ENCODE measurements at regions not wholly inside any gene's neighbourhood (a gene's known extent, or its start where the extent isn't known, plus 50 kb on each side); places are given as distances from the start of the nearest gene placed in this dataset.
"Not testable (repeated sequence)": the region's sequence is repeated elsewhere in the genome, so short reads cannot be mapped to it uniquely, and the experiment has no call there.

GRCh38 chr4:27787195-27787594 is 926.6 kb downstream of the STIM2 start:
- DNase-seq (ENCODE audit: insufficient read length) (no peak), FAIRE-seq (no peak)
- TF ChIP-seq POLR2A (IDR thresholded peaks at IDR 0.05; ENCODE audit: low read depth, low read length), result no peak

- DNase-seq (ENCODE audit: insufficient read length) (no peak), FAIRE-seq (no peak)
- no peak for TF ChIP-seq TAF1 (IDR thresholded peaks at IDR 0.05; ENCODE audit: borderline replicate concordance, low read depth, low read length)
These were observed 929.1 kb downstream of the STIM2 start for GRCh38 chr4:27789773-27790172.

GRCh38 chr4:27790911-27791310 is 930.3 kb downstream of the STIM2 start:
- TF ChIP-seq TAF1 (IDR thresholded peaks at IDR 0.05; ENCODE audit: borderline replicate concordance, low read depth, low read length), result no peak
- no peak for TF ChIP-seq POLR2A (IDR thresholded peaks at IDR 0.05; ENCODE audit: low read depth, low read length)
- no peak for TF ChIP-seq POLR2AphosphoS5 (IDR thresholded peaks at IDR 0.05; ENCODE audit: low read depth, low read length)
- no peak for FAIRE-seq

GRCh38 chr4:27791640-27792039 is 931.0 kb downstream of the STIM2 start:
- DNase-seq (ENCODE audit: insufficient read length) (no peak), FAIRE-seq (no peak)
- TF ChIP-seq POLR2A (IDR thresholded peaks at IDR 0.05; ENCODE audit: low read depth, low read length) (no peak), TAF1 (IDR thresholded peaks at IDR 0.05; ENCODE audit: borderline replicate concordance, low read depth, low read length) (no peak), POLR2AphosphoS5 (IDR thresholded peaks at IDR 0.05; ENCODE audit: low read depth, low read length) (no peak)

More at GRCh38 chr4:27790911-27791310, 930.3 kb downstream of the STIM2 start:
- no peak for DNase-seq (ENCODE audit: insufficient read length)

GRCh38 chr4:27807207-27807606 is 946.6 kb downstream of the STIM2 start:
- no peak for TF ChIP-seq POLR2A (IDR thresholded peaks at IDR 0.05; ENCODE audit: low read depth, low read length)
- TF ChIP-seq POLR2AphosphoS5 (IDR thresholded peaks at IDR 0.05; ENCODE audit: low read depth, low read length), result no peak
- TF ChIP-seq TAF1 (IDR thresholded peaks at IDR 0.05; ENCODE audit: borderline replicate concordance, low read depth, low read length), result no peak
- DNase-seq (ENCODE audit: insufficient read length), result no peak
- FAIRE-seq, result no peak

GRCh38 chr4:27811948-27812347 is 951.3 kb downstream of the STIM2 start:
- FAIRE-seq (no peak), DNase-seq (ENCODE audit: insufficient read length) (no peak)
- TF ChIP-seq POLR2AphosphoS5 (IDR thresholded peaks at IDR 0.05; ENCODE audit: low read depth, low read length) (no peak), POLR2A (IDR thresholded peaks at IDR 0.05; ENCODE audit: low read depth, low read length) (no peak), TAF1 (IDR thresholded peaks at IDR 0.05; ENCODE audit: borderline replicate concordance, low read depth, low read length) (no peak)

- not testable (repeated sequence) for DNase-seq (ENCODE audit: insufficient read length); FAIRE-seq
These were observed 952.6 kb downstream of the STIM2 start for GRCh38 chr4:27813226-27813625.

- DNase-seq (ENCODE audit: insufficient read length); FAIRE-seq: not testable (repeated sequence)
These were observed 953.2 kb downstream of the STIM2 start for GRCh38 chr4:27813699-27814425.

- FAIRE-seq (no peak), DNase-seq (ENCODE audit: insufficient read length) (no peak)
- TF ChIP-seq POLR2AphosphoS5 (IDR thresholded peaks at IDR 0.05; ENCODE audit: low read depth, low read length), result no peak
These were observed 958.6 kb downstream of the STIM2 start for GRCh38 chr4:27819246-27819645.

GRCh38 chr4:27828843-27829242 is 968.2 kb downstream of the STIM2 start:
- DNase-seq (ENCODE audit: insufficient read length) (no peak), FAIRE-seq (no peak)

GRCh38 chr4:27830251-27830650 is 969.6 kb downstream of the STIM2 start:
- no peak for FAIRE-seq
- DNase-seq (ENCODE audit: insufficient read length), result no peak
- TF ChIP-seq TAF1 (IDR thresholded peaks at IDR 0.05; ENCODE audit: borderline replicate concordance, low read depth, low read length), result no peak
- no peak for TF ChIP-seq POLR2A (IDR thresholded peaks at IDR 0.05; ENCODE audit: low read depth, low read length)
- TF ChIP-seq POLR2AphosphoS5 (IDR thresholded peaks at IDR 0.05; ENCODE audit: low read depth, low read length), result no peak

More at GRCh38 chr4:27828843-27829242, 968.2 kb downstream of the STIM2 start:
- TF ChIP-seq TAF1 (IDR thresholded peaks at IDR 0.05; ENCODE audit: borderline replicate concordance, low read depth, low read length) (no peak), POLR2AphosphoS5 (IDR thresholded peaks at IDR 0.05; ENCODE audit: low read depth, low read length) (no peak), POLR2A (IDR thresholded peaks at IDR 0.05; ENCODE audit: low read depth, low read length) (no peak)

- DNase-seq (ENCODE audit: insufficient read length) (no peak), FAIRE-seq (no peak)
- TF ChIP-seq POLR2AphosphoS5 (IDR thresholded peaks at IDR 0.05; ENCODE audit: low read depth, low read length) (no peak), TAF1 (IDR thresholded peaks at IDR 0.05; ENCODE audit: borderline replicate concordance, low read depth, low read length) (no peak), POLR2A (IDR thresholded peaks at IDR 0.05; ENCODE audit: low read depth, low read length) (no peak)
These were observed 975.2 kb downstream of the STIM2 start for GRCh38 chr4:27835851-27836250.

GRCh38 chr4:27836523-27836922 is 975.9 kb downstream of the STIM2 start:
- FAIRE-seq (no peak), DNase-seq (ENCODE audit: insufficient read length) (no peak)

More at GRCh38 chr4:27836523-27836922, 975.9 kb downstream of the STIM2 start:
- TF ChIP-seq TAF1 (IDR thresholded peaks at IDR 0.05; ENCODE audit: borderline replicate concordance, low read depth, low read length) (no peak), POLR2AphosphoS5 (IDR thresholded peaks at IDR 0.05; ENCODE audit: low read depth, low read length) (no peak), POLR2A (IDR thresholded peaks at IDR 0.05; ENCODE audit: low read depth, low read length) (no peak)
